GM18498 (cell line): ENCODE measurements at regions not wholly inside any gene's neighbourhood (a gene's known extent, or its start where the extent isn't known, plus 50 kb on each side); places are given as distances from the start of the nearest gene placed in this dataset.
"Not testable (repeated sequence)": the region's sequence is repeated elsewhere in the genome, so short reads cannot be mapped to it uniquely, and the experiment has no call there.

ENCODE experiments used
- ATAC-seq: cut with Tn5 transposase; IDR thresholded peaks from one replicate; pipeline ENCODE4 v1.9.1; 2021; ENCODE audit warnings: mild to moderate bottlenecking, moderate library complexity; ENCODE audit not compliant: unreplicated experiment

DNA sequence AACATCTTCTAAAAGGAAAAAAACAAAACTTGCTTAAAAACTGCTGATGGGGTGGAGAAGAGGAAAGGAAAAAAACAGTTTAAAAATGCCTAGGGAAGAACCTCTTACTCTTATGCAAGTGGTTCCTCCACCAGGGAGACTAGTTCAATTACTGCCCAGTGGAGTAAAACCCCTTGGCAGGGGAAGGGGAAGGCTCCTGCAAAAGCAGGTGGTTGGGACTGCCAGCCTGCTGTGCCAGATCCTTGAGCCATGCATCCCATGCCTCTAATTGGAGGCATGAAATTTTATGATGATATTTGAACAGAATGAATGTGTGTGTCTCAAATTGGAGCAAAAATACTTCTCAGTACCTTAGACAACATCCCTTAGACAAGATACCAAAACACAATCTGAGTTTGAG, 118.8 kb downstream of the FSCB start:
- ATAC-seq, result no peak

DNA sequence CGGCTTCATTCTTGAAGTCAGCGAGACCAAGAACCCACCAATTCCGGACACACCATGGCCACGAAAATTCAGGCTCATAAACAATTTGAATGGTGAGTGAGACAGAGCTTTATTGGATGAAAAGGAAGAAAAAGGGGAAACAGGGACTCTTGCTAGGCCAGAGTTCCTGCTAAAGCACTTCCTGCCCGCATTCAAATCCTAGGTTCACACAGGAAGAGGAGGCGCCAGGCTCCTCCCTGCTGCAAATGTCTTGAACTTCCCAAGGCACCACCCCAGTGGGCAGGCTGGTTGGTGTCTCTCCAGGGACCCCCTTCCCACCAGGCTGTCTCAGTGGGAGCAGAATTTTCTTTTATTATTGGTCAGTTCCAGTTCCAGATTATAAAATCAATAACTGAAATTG, 121.2 kb downstream of the FSCB start:
- no peak for ATAC-seq

DNA sequence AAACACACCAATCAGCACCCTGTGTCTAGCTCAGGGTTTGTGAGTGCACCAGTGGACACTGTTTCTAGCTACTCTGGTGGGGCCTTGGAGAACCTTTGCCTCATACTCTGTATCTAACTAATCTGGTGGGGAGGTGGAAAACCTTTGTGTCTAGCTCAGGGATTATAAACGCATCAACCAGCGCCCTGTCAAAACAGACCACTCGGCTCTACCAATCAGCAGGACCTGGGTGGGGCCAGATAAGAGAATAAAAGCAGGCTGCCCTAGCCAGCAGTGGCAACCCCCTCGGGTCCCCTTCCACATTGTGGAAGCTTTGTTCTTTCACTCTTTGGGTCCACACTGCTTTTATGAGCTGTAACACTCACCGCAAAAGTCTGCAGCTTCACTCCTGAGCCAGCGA, 121.8 kb downstream of the FSCB start:
- ATAC-seq, result not testable (repeated sequence)

DNA sequence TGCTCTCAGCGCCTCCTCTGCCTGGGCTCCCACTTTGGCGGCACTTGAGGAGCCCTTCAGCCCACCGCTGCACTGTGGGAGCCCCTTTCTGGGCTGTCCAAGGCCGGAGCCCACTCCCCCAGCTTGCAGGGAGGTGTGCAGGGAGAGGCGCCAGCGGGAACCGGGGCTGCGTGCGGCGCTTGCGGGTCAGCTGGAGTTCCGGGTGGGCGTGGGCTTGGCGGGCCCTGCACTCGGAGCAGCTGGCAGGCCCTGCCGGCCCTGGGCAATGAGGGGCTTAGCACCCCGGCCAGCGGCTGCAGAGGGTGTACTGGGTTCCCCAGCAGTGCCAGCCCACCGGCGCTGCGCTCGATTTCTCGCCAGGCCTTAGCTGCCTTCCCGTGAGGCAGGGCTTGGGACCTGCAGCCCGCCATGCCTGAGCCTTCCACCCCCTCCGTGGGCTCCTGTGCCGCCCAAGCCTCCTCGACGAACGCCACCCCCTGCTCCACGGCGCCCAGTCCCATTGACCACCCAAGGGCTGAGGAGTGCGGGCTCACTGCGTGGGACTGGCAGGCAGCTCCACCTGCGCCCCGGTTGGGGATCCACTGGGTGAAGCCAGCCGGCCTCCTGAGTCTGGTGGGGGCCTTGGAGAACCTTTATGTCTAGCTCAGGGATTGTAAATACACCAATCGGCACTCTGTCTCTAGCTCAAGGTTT, 122.3 kb downstream of the FSCB start:
- not testable (repeated sequence) for ATAC-seq

DNA sequence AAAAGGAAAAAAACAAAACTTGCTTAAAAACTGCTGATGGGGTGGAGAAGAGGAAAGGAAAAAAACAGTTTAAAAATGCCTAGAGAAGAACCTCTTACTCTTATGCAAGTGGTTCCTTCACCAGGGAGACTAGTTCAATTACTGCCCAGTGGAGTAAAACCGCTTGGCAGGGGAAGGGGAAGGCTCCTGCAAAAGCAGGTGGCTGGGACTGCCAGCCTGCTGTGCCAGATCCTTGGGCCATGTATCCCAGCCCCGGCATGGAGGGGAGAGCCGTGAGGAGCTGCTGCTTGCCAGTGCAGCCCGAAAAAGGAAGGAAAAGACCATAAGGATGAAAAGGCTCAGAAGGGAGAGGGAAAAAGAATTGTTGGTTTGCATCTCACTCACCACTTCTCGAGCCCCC, 123.0 kb downstream of the FSCB start:
- no peak for ATAC-seq

DNA sequence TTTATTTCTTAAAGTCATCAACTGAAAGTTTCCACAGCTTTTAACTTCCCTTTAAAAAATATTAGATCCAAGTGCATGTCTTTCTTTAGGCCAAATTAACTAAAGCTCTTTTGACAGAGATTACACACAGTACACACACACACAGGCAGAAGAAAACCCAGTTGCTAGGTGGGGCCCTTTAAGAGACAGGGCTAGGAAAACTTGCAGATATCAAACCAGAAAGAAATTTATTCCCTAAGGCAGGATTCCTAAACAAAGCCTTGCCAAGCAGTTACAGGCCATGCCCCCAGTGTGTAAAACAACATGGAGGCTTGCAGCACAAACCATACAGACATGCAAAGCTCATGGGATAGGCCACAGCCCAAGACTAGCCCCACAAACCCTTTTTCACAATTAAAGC, 123.4 kb downstream of the FSCB start:
- ATAC-seq, result no peak

DNA sequence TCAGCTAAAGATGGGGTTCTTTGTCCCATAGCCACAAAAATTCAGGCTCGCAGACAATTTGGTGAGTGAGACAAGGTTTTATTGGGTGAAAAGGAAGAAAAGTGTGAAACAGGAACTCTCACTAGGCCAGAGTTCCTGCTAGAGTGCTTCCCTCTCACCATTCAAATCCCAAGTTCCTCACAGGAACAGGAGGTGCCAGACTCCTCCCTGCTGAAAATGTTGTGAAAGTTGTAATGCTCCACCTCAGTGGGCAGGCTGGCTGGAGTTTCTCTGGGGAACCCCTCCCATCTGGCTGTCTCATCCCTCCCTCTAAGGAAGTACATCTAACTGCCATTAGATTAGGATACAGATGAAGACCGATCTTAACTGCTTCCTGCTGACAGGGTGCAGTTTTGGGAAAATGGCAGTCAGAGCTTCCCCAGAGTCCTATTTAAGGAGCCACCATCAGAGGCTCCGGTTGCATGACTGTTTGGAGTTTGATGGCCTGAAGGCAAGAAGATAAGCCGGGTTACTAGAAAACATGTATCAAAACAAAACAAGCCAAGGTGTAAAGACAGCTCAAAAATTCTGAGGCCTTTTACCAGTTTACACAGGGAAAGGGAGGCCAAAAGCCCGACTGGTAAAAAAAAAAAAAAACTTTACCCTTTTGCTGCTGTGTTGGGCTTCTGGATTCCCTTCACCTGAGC, 127.6 kb downstream of the FSCB start:
- no peak for ATAC-seq

DNA sequence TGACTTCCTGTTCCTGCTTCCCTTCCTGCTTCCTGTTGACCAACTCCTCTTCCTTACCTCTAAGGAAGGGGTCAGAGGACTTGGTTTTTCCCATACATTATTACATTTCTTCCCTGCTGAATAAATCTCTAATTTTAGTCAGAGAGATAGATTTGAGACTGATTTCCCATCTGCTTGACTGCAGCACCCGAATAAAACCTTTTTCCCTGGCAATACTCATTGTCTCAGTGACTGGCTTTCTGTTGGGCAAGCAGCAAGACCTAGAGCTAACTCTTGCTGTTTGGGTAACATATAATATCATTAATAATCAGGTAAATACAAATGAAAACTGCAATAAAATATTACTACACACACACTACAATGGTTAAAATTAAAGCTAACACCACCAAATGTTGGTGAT, 132.2 kb downstream of the FSCB start:
- no peak for ATAC-seq

DNA sequence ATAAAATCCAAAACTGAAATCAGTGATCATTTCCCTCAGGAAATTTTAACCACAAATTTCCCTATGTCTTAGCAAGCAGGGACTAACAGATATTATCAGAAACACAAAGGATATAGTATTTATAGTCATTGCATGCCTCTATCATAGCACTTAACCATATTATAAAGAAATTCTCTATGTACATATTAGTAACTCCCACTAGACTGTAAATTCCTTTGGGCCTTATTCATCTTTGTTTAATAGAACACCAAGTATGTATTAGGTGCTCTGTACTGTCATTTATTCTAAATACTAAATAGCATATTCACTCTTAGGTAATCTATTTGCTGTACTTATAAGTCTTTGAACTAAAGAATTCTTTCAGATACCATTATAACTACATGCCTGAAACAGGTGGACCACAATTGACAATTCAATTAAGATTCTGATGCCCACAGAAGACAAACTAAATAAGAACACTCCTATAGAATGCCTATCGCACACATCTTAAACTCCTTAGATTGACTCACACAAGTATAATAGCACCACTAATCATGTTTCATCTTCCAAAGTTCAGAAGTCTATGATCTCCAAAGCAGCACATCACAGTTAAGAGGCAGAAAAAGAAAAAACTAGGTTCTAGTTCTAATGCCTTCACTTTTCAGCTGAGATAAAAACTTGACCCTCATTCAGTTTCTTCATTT, 134.1 kb downstream of the FSCB start:
- no peak for ATAC-seq

DNA sequence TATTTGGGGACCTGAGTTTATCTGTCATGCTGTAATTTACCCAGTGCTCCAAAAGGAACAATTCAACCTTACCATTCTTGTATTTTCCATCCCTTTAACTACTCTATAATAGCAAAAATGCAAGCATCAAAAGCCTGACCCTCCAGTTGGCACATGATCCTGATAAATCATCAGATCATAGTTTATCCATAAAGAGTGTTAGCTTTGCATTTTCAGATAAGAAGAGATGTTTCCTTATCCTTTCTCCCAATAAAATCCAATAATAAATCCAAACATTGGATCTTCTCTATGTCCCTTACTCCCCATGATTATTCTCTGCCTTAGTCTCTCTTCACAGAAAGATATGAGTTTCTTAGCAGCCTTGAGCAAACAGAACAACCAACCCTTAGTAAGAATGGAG, 134.9 kb downstream of the FSCB start:
- no peak for ATAC-seq

DNA sequence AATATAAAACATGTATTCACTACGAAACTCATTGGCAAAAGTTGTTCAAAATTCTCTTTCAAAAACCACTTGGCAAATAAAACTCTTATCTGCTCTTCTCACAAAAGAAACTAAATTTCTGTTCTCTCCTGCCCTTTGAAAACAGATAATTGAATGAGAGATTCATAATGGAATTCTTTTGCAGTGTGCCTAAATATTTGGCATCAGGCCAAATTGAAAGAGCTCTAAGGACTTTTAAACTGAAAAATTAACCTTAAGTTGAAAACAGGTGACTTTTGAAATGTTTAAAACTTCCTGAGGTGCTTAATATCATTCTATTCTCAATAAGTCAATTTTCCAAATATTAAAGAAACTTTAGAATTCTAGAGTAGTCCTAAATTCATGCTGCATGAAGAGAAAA, 136.4 kb downstream of the FSCB start:
- no peak for ATAC-seq

DNA sequence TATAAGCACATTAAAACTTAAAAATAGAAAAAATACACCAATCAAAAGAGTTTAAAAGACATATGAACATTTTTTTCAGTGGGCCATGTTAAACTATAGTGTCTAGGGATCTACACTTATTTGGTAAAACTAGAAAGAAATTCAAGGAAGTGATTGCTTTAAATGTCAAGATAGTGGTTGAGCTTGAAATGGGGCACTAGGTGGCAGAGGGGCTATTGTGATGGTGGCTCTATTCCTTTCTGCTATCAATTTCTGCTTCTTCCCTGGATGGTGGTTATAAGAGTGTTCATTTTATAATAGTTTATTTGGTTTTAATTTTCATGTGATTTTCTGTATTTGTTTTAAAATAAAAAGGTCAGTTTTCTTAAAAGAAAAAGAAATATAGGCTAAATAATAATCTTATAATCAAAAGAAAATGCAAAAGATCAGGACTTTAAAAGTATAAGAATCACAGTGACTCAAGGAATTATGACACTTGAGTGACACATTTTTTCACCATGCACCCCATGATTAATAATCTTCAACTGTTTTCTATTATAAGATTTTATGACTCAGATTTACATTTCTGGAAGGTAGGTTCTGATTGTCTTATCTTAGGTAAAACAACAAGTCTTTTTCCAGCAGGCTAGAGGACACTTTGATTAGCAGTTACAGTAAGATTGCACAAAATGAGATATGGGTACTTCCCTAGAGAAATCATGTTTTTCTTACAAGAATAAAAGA, 137.5 kb downstream of the FSCB start:
- no peak for ATAC-seq

DNA sequence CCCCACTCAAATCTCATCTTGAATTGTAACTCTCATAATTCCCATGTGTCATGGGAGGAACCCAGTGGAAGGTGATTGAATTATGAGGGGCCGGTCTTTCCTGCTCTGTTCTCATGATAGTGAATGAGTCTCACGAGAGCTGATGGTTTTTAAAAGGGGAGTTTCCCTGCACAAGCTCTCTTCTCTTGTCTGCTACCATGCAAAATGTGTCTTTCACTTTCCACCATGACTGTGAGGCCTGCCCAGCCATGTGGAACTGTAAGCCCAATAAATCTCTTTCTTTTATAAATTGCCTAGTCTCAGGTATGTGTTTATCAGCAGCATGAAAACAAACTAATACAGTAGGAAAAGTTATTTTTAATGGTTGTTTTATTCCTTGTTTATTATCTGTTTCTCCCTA, 146.0 kb downstream of the FSCB start:
- ATAC-seq, result no peak

DNA sequence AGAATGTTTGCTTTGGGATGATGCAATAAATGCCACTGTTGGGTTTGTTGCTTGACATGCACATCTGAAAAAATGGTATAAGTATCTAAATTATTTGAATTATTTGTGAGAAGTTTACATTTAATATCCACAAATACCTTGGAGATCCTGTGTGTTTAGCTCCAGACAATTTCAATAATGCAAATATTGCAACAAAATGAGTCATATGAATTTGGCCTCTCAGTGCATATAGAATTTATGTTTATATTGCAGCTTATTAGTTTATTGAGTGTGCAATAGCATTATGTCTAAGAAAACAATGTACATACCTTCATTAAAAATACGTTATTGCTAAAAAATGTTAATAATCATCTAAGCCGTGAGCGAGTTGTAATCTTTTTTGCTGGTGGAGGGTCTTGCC, 153.3 kb downstream of the FSCB start:
- ATAC-seq, result no peak

DNA sequence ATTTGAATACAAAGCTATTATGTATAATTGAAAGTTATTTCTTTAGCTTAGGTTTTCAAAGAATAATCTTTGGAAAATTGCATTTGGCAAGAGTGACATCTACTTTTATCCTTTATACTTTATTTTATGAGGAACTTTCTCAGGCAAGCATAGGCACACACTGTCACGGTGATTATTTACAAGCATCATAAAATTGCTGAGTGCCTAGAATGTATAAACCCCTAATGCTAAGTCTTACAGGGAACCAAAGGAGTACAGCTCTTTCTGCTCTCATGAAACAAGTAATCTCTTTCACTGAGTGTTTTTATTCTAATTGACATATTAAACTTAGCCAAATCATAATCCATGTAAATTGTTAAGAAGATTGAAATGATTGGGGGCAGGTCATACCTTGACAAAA, 154.9 kb downstream of the FSCB start:
- ATAC-seq, result no peak

DNA sequence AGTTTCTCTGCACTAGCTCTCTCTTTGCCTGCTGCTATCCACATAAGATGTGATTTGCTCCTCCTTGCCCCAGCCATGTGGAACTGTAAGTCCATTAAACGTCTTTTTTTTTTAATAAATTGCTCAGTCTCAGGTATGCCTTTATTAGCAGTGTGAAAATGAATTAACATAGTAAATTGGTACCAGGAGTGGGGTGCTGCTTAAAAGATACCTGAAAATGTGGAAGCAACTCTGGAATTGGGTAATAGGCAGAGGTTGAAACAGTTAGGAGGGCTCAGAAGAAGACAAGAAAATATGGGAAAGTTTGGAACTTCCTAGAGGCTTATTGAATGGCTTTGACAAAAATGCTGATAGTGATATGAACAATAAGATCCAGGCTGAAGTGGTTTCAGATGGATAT, 159.8 kb downstream of the FSCB start:
- ATAC-seq, result no peak

DNA sequence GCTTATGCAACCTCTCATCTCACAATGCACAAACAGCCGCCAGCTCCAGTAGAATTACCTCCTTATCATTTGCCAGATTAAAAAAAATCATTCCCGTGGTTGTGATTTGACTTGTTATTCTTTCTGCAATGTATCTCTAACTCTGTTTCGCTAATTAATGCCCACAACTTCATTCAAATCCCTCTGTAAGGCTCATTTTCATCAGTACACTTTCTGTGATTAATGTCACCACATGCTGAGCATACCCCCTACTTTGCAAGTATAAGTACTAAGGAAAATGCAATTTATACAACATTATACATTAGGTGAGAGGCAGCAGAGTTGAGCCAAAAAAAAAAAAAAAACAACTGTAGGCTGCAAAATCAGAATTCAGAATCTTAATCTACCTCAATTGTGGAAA, 166.0 kb downstream of the FSCB start:
- ATAC-seq, result no peak

DNA sequence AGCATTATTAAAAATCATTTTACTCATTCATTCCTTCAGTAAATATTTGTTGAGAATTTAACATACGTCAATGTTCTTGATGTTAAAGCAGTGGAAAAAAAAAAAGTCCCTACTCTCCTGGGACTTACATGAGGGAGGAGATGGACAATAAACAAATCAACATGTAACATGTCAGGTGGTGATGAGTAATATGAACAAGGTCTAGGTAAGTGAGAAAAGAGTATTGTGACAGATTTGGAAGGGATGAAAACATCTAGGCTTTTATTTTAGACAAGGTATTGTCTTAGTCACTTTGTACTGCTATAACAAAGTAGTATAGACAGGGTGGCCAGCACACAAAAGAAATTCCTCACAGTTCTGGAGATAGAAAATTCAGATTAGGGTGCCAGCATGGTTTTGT, 167.2 kb downstream of the FSCB start:
- ATAC-seq, result no peak

DNA sequence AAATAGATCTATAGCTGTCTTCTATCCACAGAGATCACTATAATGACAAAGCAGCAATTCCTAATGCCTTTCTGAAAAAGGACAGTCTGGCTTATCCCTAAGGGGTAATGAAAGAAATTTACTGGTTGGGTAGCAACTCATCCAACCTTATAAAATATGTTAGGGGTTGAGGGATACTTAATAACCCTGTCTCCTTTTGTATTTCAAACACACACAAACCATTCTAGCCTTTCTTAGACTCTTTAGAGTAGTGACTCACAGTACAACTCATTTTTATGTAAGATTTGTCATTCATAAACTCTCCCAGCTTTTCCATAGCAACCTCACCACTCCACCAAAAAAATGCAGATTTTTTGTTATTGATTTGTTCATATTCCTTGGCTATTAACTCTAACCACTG, 167.9 kb downstream of the FSCB start:
- no peak for ATAC-seq

DNA sequence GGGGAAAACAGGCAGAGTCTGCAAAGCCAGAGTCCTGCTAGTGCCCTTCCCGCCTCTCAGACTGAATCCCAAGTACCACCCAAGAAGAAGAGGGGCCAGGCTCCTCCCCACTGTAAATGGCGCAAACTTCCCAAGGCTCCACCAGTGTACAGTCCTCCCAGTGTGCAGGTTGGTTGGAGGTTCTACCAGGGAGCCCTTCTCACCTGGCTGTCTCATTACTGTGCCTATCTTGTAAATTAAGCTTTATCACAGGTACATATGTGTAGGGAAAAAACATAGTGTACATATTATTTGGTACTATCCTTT, 189.7 kb downstream of the FSCB start:
- no peak for ATAC-seq

DNA sequence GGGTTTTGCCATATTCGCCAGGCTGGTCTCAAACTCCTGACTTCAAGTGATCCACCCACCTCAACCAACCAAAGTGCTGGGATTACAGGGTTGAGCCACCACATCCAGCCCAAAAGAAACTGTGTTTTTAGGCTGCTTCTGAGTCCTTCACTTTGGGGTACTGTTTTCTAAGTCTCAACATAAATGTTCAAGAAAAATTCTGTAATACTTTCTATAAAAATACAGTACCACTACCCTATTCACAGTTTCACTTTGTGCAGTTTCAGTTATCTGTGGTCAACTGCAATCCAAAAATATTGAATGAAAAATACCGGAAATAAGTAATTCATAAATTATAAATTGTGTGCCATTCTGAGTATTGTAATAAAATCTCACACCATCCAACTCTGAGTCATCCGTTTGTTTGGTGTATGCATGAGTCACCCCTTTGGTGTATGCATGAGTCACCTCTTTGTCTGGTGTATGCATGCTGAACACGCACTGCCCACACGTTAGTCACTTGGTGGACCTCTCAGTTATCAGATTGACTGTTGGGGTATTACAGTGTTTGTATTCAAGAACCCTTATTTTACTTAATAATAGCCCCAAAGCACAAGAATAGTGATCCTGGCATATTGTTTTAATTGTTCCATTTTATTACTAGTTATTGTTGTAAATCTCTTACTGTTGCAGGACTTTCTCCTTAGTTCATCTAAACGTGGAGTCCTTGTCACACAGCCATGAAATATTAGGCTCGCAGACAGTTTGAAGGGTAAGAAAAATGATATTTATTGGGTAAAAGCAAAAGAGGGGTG, 190.2 kb downstream of the FSCB start:
- peak; percentile 97 for ATAC-seq
